K562 (cell line): ENCODE measurements at regions not wholly inside any gene's neighbourhood (a gene's known extent, or its start where the extent isn't known, plus 50 kb on each side); places are given as distances from the start of the nearest gene placed in this dataset.

Experiments
- ASH1L ChIP-seq: fragments of 450-650 bp; IDR thresholded peaks from 2 replicates; pipeline ENCODE4 v1.6.1; 2018; ENCODE audit warnings: borderline replicate concordance, mild to moderate bottlenecking, low read depth; ENCODE audit not compliant: partially characterized antibody
- BMI1 ChIP-seq: fragments of 150-350 bp; IDR thresholded peaks from 2 replicates; pipeline ENCODE4 v1.6.1; 2014; ENCODE audit warnings: low read length
- BRD4 ChIP-seq: fragments of 200-600 bp; sonication (generic); IDR thresholded peaks from 2 replicates; pipeline ENCODE4 v1.6.1; 2017; ENCODE audit warnings: inconsistent platforms
- CBX5 ChIP-seq: IDR thresholded peaks from 2 replicates; pipeline ENCODE4 v1.6.1; 2014; ENCODE audit warnings: low read depth, borderline replicate concordance
- DIDO1 ChIP-seq: fragments of 450-650 bp; IDR thresholded peaks from 2 replicates; pipeline ENCODE4 v1.6.1; 2016; ENCODE audit warnings: low read depth, missing biosample characterization, missing genetic modification characterization
- GABPB1 ChIP-seq: sonication (generic); formaldehyde crosslinking; IDR thresholded peaks from 2 replicates; pipeline ENCODE4 v1.8.0; 2022; ENCODE audit warnings: mild to moderate bottlenecking, missing genetic modification reagents
- HCFC1 ChIP-seq: IDR thresholded peaks from 2 replicates; pipeline ENCODE4 v1.6.1; 2012; ENCODE audit warnings: low read depth, low read length, improper control_type of control experiment
- HNRNPH1 ChIP-seq: fragments of 200-400 bp; formaldehyde crosslinking; optimal IDR thresholded peaks from 2 replicates; pipeline ENCODE3; 2017; ENCODE audit warnings: low read depth, mild to moderate bottlenecking, low read length, moderate library complexity
- KDM2B ChIP-seq: fragments of 250-450 bp; sonication (Bioruptor Pico); IDR thresholded peaks from 2 replicates; pipeline ENCODE4 v1.8.0; 2021; ENCODE audit warnings: mild to moderate bottlenecking, moderate library complexity
- KLF6 ChIP-seq: fragments of 250-450 bp; sonication (Bioruptor Pico); IDR thresholded peaks from 2 replicates; pipeline ENCODE4 v1.4.0; 2020; ENCODE audit warnings: mild to moderate bottlenecking, moderate library complexity, borderline replicate concordance
- MAZ ChIP-seq, 2 experiments: fragments of 450-650 bp in 1 of 2; sonication (generic) in 1 of 2; formaldehyde crosslinking; IDR thresholded peaks in 1 of 2; conservative IDR thresholded peaks in 1 of 2; 2 replicates each; pipeline versions ENCODE4 v1.4.0 to v1.5.0; 2020; ENCODE audit warnings: mild to moderate bottlenecking in 1 of 2, missing genetic modification reagents in 1 of 2
- MCM2 ChIP-seq: fragments of 450-650 bp; IDR thresholded peaks from 2 replicates; pipeline ENCODE4 v1.6.1; 2017; ENCODE audit warnings: low read depth, mild to moderate bottlenecking
- NBN ChIP-seq: fragments of 450-650 bp; IDR thresholded peaks from 2 replicates; pipeline ENCODE4 v1.6.1; 2016; ENCODE audit warnings: low read depth, mild to moderate bottlenecking
- NR2C2 ChIP-seq, 2 experiments: fragments of 200-800 bp in 1 of 2; sonication (Bioruptor generic) in 1 of 2; sonication (generic) in 1 of 2; formaldehyde crosslinking in 1 of 2; IDR thresholded peaks; 2 replicates each; pipeline versions ENCODE4 v1.6.1 to v1.8.0; 2016 to 2022; ENCODE audit warnings: mild to moderate bottlenecking in 1 of 2, missing compliant biosample characterization in 1 of 2, missing genetic modification characterization in 1 of 2, missing genetic modification reagents in 1 of 2
- PHB2 ChIP-seq: fragments of 450-650 bp; IDR thresholded peaks from 2 replicates; pipeline ENCODE4 v1.6.1; 2017; ENCODE audit warnings: low read depth
- PTBP1 ChIP-seq: fragments of 200-400 bp; formaldehyde crosslinking; IDR thresholded peaks from 2 replicates; pipeline ENCODE4 v1.6.1; 2017; ENCODE audit warnings: low read depth, low read length
- RCOR1 ChIP-seq, 2 experiments: IDR thresholded peaks; 2 replicates each; pipeline ENCODE4 v1.6.1; 2012; ENCODE audit warnings: low read depth in 2 of 2, low read length in 2 of 2, borderline replicate concordance in 1 of 2, improper control_type of control experiment in 1 of 2
- RHOXF2B ChIP-seq: fragments of 250-450 bp; sonication (Bioruptor Pico); conservative IDR thresholded peaks from 2 replicates; pipeline ENCODE4 v1.5.1; 2021
- SMAD2 ChIP-seq: fragments of 150-350 bp; IDR thresholded peaks from 2 replicates; pipeline ENCODE4 v1.6.1; 2014; ENCODE audit warnings: low read depth, mild to moderate bottlenecking, low read length
- SPI1 ChIP-seq: IDR thresholded peaks from 2 replicates; pipeline ENCODE4 v1.6.1; 2011; ENCODE audit warnings: low read depth, low read length, control low read depth, borderline replicate concordance
- ZNF134 ChIP-seq: fragments of 250-450 bp; sonication (Bioruptor Pico); conservative IDR thresholded peaks from 2 replicates; pipeline ENCODE4 v1.4.0; 2020
- ZNF668 ChIP-seq: fragments of 250-450 bp; sonication (Bioruptor Pico); IDR thresholded peaks from 2 replicates; pipeline ENCODE4 v1.8.0; 2022; ENCODE audit warnings: mild to moderate bottlenecking, inconsistent platforms
- TF ChIP-seq, protein P1 (sequence below): fragments of 200-800 bp; sonication (Bioruptor generic); IDR thresholded peaks from 2 replicates; pipeline ENCODE4 v1.6.1; 2017; ENCODE audit warnings: missing genetic modification characterization, missing compliant biosample characterization
- TF ChIP-seq, protein P2 (sequence below): fragments of 250-450 bp; sonication (Bioruptor Pico); IDR thresholded peaks from 2 replicates; pipeline ENCODE4 v1.8.0; 2021; ENCODE audit warnings: borderline replicate concordance, mild to moderate bottlenecking, moderate library complexity; ENCODE audit not compliant: poor library complexity, severe bottlenecking
- TF ChIP-seq, protein P3 (sequence below): fragments of 250-450 bp; sonication (Bioruptor Pico); IDR thresholded peaks from 2 replicates; pipeline ENCODE4 v1.9.0; 2021; ENCODE audit warnings: mild to moderate bottlenecking

- TF ChIP-seq NR2C2 (CRISPR knock-in tag; IDR thresholded peaks at IDR 0.05) (peak; percentile 87), NR2C2 (tag; IDR thresholded peaks at IDR 0.05) (peak; percentile 91), ASH1L (peak; percentile 98), PHB2 (no peak), PTBP1 (peak; percentile 82), NBN (peak; percentile 18; the same call in 1 of the 2 replicates), GABPB1 (CRISPR knock-in tag) (peak; percentile 81), DIDO1 (no peak), HNRNPH1 (no peak), CBX5 (0 out of 2 replicates have a peak, but pooled peaks have one; percentile 44), RHOXF2B (CRISPR knock-in tag) (0 out of 2 replicates have a peak, but pooled peaks have one; percentile 76), MCM2 (no peak), SMAD2 (no peak), MAZ (CRISPR knock-in tag; conservative IDR thresholded peaks at IDR 0.05 in 1 of 2, IDR thresholded peaks at IDR 0.05 in 1 of 2) (peak in 1 of 2 experiments; percentile 79; a peak in 3 of 4 replicates), ZNF668 (peak; percentile 79; the same call in 1 of the 2 replicates), HCFC1 (peak; percentile 39; the same call in 1 of the 2 replicates), RCOR1 (IDR thresholded peaks at IDR 0.05; ENCODE audit: borderline replicate concordance in 1 of 2, low read depth in 2 of 2, low read length in 2 of 2) (peak in 1 of 2 experiments; percentile 73; a peak in 2 of 4 replicates), BRD4 (no peak; the same call in none of the 2 replicates), KLF6 (0 out of 2 replicates have a peak, but pooled peaks have one; percentile 48), KDM2B (CRISPR knock-in tag) (peak; percentile 96), ZNF134 (no peak), BMI1 (no peak), SPI1 (no peak)
- TF ChIP-seq, protein P1, sequence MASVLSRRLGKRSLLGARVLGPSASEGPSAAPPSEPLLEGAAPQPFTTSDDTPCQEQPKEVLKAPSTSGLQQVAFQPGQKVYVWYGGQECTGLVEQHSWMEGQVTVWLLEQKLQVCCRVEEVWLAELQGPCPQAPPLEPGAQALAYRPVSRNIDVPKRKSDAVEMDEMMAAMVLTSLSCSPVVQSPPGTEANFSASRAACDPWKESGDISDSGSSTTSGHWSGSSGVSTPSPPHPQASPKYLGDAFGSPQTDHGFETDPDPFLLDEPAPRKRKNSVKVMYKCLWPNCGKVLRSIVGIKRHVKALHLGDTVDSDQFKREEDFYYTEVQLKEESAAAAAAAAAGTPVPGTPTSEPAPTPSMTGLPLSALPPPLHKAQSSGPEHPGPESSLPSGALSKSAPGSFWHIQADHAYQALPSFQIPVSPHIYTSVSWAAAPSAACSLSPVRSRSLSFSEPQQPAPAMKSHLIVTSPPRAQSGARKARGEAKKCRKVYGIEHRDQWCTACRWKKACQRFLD = no peak
- TF ChIP-seq, protein P2, sequence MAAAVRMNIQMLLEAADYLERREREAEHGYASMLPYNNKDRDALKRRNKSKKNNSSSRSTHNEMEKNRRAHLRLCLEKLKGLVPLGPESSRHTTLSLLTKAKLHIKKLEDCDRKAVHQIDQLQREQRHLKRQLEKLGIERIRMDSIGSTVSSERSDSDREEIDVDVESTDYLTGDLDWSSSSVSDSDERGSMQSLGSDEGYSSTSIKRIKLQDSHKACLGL (CRISPR knock-in tag) = no peak
- TF ChIP-seq, protein P3, sequence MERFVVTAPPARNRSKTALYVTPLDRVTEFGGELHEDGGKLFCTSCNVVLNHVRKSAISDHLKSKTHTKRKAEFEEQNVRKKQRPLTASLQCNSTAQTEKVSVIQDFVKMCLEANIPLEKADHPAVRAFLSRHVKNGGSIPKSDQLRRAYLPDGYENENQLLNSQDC = peak; percentile 94; the same call in 1 of the 2 replicates
Measured at GRCh38 chr6:27132532-27133280, 114.8 kb upstream of the PRSS16 start (continued).
